ENCODE measurements at regions not wholly inside any gene's neighbourhood (a gene's known extent, or its start where the extent isn't known, plus 50 kb on each side); places are given as distances from the start of the nearest gene placed in this dataset.
"Not testable (repeated sequence)": the region's sequence is repeated elsewhere in the genome, so short reads cannot be mapped to it uniquely, and the experiment has no call there.

GRCh38 chr1:120465900-120466299 lies 51.1 kb downstream of the NBPF8 start:
- H3K4me1 ChIP-seq; DNase-seq; H3K9me3 ChIP-seq; H3K27me3 ChIP-seq; intact Hi-C loops (cut with DNase I; ENCODE audit: low total_unique reads); H3K27ac ChIP-seq; H3K4me3 ChIP-seq: not testable (repeated sequence)
- 95 to 98% (median 96%) methylated on average over 6 of the region's 6 CpGs for WGBS, 5 donors
- peaks cover 0 to 15% (median 8%) of the 10 kb centered on the region in 4 donors for H3K36me3 ChIP-seq

GRCh38 chr1:120477663-120478062 lies 62.8 kb downstream of the NBPF8 start:
- intact Hi-C loops (cut with DNase I; ENCODE audit: low total_unique reads); H3K4me3 ChIP-seq; H3K4me1 ChIP-seq; DNase-seq; H3K27me3 ChIP-seq; H3K27ac ChIP-seq; H3K9me3 ChIP-seq: not testable (repeated sequence)
- WGBS, 5 donors, result 70 to 83% (median 79%) methylated on average over 3 to 4 of the region's 4 CpGs
- H3K36me3 ChIP-seq, result peaks cover 0 to 28% (median 19%) of the 10 kb centered on the region in 4 donors

GRCh38 chr1:120478400-120478799 lies 63.6 kb downstream of the NBPF8 start:
- intact Hi-C loops (cut with DNase I; ENCODE audit: low total_unique reads); DNase-seq; H3K4me3 ChIP-seq; H3K9me3 ChIP-seq; H3K27ac ChIP-seq; H3K4me1 ChIP-seq; H3K27me3 ChIP-seq: not testable (repeated sequence)
- H3K36me3 ChIP-seq, result peaks cover 0 to 28% (median 19%) of the 10 kb centered on the region in 4 donors
- WGBS, 5 donors, result 83 to 100% (median 91%) methylated on average over 3 to 4 of the region's 5 CpGs

GRCh38 chr1:120487542-120487941 lies 72.7 kb downstream of the NBPF8 start:
- H3K27ac ChIP-seq; intact Hi-C loops (cut with DNase I; ENCODE audit: low total_unique reads); H3K9me3 ChIP-seq; H3K4me3 ChIP-seq; DNase-seq; H3K27me3 ChIP-seq; H3K4me1 ChIP-seq: not testable (repeated sequence)
- peaks cover 11 to 39% (median 29%) of the 10 kb centered on the region in 4 donors for H3K36me3 ChIP-seq
- WGBS, 5 donors, result 83 to 100% methylated on average over 1 of the region's 2 CpGs; no CpG with 5 or more reads in 3 of the 5 donors

GRCh38 chr1:120489217-120489616 lies 74.4 kb downstream of the NBPF8 start:
- intact Hi-C loops (cut with DNase I; ENCODE audit: low total_unique reads); H3K4me3 ChIP-seq; DNase-seq; H3K9me3 ChIP-seq; H3K27ac ChIP-seq; H3K4me1 ChIP-seq; H3K27me3 ChIP-seq: not testable (repeated sequence)
- peaks cover 12 to 46% (median 33%) of the 10 kb centered on the region in 4 donors for H3K36me3 ChIP-seq
- WGBS, 5 donors, result 93 to 100% (median 96%) methylated on average over 2 to 8 of the region's 8 CpGs

- WGBS, 5 donors, result no CpG with 5 or more reads among the region's 3 CpGs
- H3K9me3 ChIP-seq; H3K27ac ChIP-seq; intact Hi-C loops (cut with DNase I; ENCODE audit: low total_unique reads); H3K27me3 ChIP-seq; H3K4me3 ChIP-seq; H3K4me1 ChIP-seq; DNase-seq: not testable (repeated sequence)
- peaks cover 5 to 22% (median 21%) of the 10 kb centered on the region in 4 donors for H3K36me3 ChIP-seq
Measured at GRCh38 chr1:120497145-120497544, 82.3 kb downstream of the NBPF8 start.

GRCh38 chr1:120503284-120503683 lies 88.4 kb downstream of the NBPF8 start:
- 82 to 96% (median 88%) methylated on average over 2 of the region's 3 CpGs for WGBS, 5 donors
- H3K27me3 ChIP-seq; H3K27ac ChIP-seq; H3K9me3 ChIP-seq; H3K4me1 ChIP-seq; intact Hi-C loops (cut with DNase I; ENCODE audit: low total_unique reads); DNase-seq; H3K4me3 ChIP-seq: not testable (repeated sequence)
- H3K36me3 ChIP-seq, result peaks cover 3 to 18% (median 15%) of the 10 kb centered on the region in 4 donors

GRCh38 chr1:120506352-120506751 lies 91.5 kb downstream of the NBPF8 start:
- H3K27ac ChIP-seq; H3K4me3 ChIP-seq; intact Hi-C loops (cut with DNase I; ENCODE audit: low total_unique reads); DNase-seq; H3K27me3 ChIP-seq; H3K4me1 ChIP-seq; H3K9me3 ChIP-seq: not testable (repeated sequence)
- 60 to 100% (median 97%) methylated on average over 1 to 2 of the region's 2 CpGs for WGBS, 5 donors
- H3K36me3 ChIP-seq, result peaks cover 3 to 15% (median 11%) of the 10 kb centered on the region in 4 donors

- H3K27me3 ChIP-seq; H3K4me3 ChIP-seq; H3K4me1 ChIP-seq; DNase-seq; H3K9me3 ChIP-seq; H3K27ac ChIP-seq; intact Hi-C loops (cut with DNase I; ENCODE audit: low total_unique reads): not testable (repeated sequence)
- WGBS, 5 donors, result 69 to 92% (median 90%) methylated on average over 2 to 3 of the region's 3 CpGs; no CpG with 5 or more reads in 1 of the 5 donors
- H3K36me3 ChIP-seq, result peaks cover 3 to 26% (median 20%) of the 10 kb centered on the region in 4 donors
Measured at GRCh38 chr1:120508351-120508750, 93.5 kb downstream of the NBPF8 start.

GRCh38 chr1:120509258-120509657 lies 94.4 kb downstream of the NBPF8 start:
- H3K27me3 ChIP-seq; intact Hi-C loops (cut with DNase I; ENCODE audit: low total_unique reads); H3K27ac ChIP-seq; H3K9me3 ChIP-seq; H3K4me1 ChIP-seq; H3K4me3 ChIP-seq; DNase-seq: not testable (repeated sequence)
- 86 to 100% (median 92%) methylated on average over 1 to 2 of the region's 5 CpGs; no CpG with 5 or more reads in 2 of the 5 donors for WGBS, 5 donors
- H3K36me3 ChIP-seq, result peaks cover under 1 to 21% (median 15%) of the 10 kb centered on the region in 4 donors

- H3K4me1 ChIP-seq; H3K27me3 ChIP-seq; intact Hi-C loops (cut with DNase I; ENCODE audit: low total_unique reads); H3K27ac ChIP-seq; DNase-seq; H3K4me3 ChIP-seq; H3K9me3 ChIP-seq: not testable (repeated sequence)
- no CpG with 5 or more reads among the region's 1 CpG for WGBS, 5 donors
- peaks cover 0 to 22% (median 15%) of the 10 kb centered on the region in 4 donors for H3K36me3 ChIP-seq
Measured at GRCh38 chr1:120513099-120513498, 98.3 kb downstream of the NBPF8 start.

- intact Hi-C loops (cut with DNase I; ENCODE audit: low total_unique reads); H3K27me3 ChIP-seq; H3K4me3 ChIP-seq; H3K4me1 ChIP-seq; H3K9me3 ChIP-seq; H3K27ac ChIP-seq; DNase-seq: not testable (repeated sequence)
- H3K36me3 ChIP-seq, result peaks cover 0 to 20% (median 15%) of the 10 kb centered on the region in 4 donors
- no CpG with 5 or more reads among the region's 4 CpGs for WGBS, 5 donors
Measured at GRCh38 chr1:120513531-120513930, 98.7 kb downstream of the NBPF8 start.

- H3K4me3 ChIP-seq; H3K4me1 ChIP-seq; DNase-seq; H3K9me3 ChIP-seq; H3K27me3 ChIP-seq; H3K36me3 ChIP-seq; H3K27ac ChIP-seq; intact Hi-C loops (cut with DNase I; ENCODE audit: low total_unique reads): not testable (repeated sequence)
- WGBS, 5 donors, result 40 to 82% (median 65%) methylated on average over 1 to 2 of the region's 8 CpGs; no CpG with 5 or more reads in 1 of the 5 donors
Measured at GRCh38 chr1:120519196-120519595, 104.4 kb downstream of the NBPF8 start.

Data from stomach (tissue), 8 donors.